SK-N-SH (cell line): ENCODE measurements at regions not wholly inside any gene's neighbourhood (a gene's known extent, or its start where the extent isn't known, plus 50 kb on each side); places are given as distances from the start of the nearest gene placed in this dataset.

Source experiments
- EP300 ChIP-seq, 2 experiments: IDR thresholded peaks; 2 replicates each; pipeline versions ENCODE4 v1.4.0 to v1.6.1; 2012; ENCODE audit warnings: borderline replicate concordance in 1 of 2, low read depth in 1 of 2, low read length in 1 of 2
- EZH2phosphoT487 ChIP-seq: fragments of 200-600 bp; sonication (generic); IDR thresholded peaks from 2 replicates; pipeline ENCODE4 v1.6.1; 2017; ENCODE audit warnings: low read depth, mixed run types, mild to moderate bottlenecking, antibody characterized with exemption, moderate library complexity, borderline replicate concordance
- TF ChIP-seq, protein P1 (sequence below): fragments of 200-600 bp; sonication (generic); IDR thresholded peaks from 2 replicates; pipeline ENCODE4 v1.6.1; 2017; ENCODE audit warnings: antibody characterized with exemption, mild to moderate bottlenecking, moderate library complexity

- TF ChIP-seq, protein P1, sequence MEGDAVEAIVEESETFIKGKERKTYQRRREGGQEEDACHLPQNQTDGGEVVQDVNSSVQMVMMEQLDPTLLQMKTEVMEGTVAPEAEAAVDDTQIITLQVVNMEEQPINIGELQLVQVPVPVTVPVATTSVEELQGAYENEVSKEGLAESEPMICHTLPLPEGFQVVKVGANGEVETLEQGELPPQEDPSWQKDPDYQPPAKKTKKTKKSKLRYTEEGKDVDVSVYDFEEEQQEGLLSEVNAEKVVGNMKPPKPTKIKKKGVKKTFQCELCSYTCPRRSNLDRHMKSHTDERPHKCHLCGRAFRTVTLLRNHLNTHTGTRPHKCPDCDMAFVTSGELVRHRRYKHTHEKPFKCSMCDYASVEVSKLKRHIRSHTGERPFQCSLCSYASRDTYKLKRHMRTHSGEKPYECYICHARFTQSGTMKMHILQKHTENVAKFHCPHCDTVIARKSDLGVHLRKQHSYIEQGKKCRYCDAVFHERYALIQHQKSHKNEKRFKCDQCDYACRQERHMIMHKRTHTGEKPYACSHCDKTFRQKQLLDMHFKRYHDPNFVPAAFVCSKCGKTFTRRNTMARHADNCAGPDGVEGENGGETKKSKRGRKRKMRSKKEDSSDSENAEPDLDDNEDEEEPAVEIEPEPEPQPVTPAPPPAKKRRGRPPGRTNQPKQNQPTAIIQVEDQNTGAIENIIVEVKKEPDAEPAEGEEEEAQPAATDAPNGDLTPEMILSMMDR, result no peak
- TF ChIP-seq EZH2phosphoT487 (no peak), EP300 (IDR thresholded peaks at IDR 0.05; ENCODE audit: borderline replicate concordance in 1 of 2, low read depth in 1 of 2, low read length in 1 of 2) (no peak)
Measured at GRCh38 chr14:34110531-34110930, 159.7 kb upstream of the EGLN3 start.
